ENCODE measurements at regions not wholly inside any gene's neighbourhood (a gene's known extent, or its start where the extent isn't known, plus 50 kb on each side); places are given as distances from the start of the nearest gene placed in this dataset.
A peak's percentile ranks its signal among the peaks of the same experiment; 100 is the strongest.

DNA sequence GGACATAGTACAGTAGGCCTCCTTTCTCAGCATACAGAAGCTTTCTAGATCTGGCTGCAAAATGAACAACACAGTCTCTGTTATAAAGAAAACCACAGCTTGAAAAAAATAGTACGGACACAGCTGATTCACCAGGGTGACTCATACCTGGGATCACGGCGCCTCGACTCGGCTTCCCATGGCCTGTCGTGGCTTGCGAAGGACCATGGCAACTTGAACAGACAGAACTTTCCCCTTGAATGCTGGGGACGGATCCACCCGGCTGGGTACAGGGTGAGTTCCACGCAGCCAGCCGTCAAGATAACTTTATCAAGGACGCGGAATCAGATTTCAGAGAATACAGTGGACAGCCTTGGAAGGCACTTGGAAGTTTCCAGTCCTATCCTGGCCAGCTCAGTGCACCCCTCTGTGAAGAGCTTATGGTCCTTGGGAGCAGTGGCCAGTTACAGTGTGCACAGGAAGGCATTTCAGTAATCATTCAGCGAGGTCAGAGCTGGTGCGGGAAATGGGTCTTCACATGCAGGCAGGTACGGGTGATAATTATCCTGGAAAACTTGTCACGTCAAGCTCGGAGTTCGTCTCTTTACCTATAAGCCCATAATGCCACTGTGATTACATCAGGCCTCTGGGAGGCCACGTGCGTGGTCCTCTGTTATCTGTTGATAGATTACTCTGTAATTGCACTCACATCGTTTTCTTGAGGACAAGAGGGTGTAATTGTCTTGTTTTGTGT lies 57.9 kb upstream of the MAF start:
- Mint-ChIP-seq H3K9me3 (peaks cover 0 to 9% (median 0%) of the 10 kb centered on the region in 11 donors), H3K36me3 (no peaks in the 10 kb centered on the region), H3K4me3 (no peak overlapping the region), H3K27me3 (peaks cover 0 to 19% (median 2%) of the 10 kb centered on the region in 5 donors), H3K4me1 (no peaks in the 10 kb centered on the region), H3K27ac (no peak overlapping the region)
- Histone ChIP-seq H3K4me1 (ENCODE audit: control insufficient read depth in 2 of 2, insufficient read depth in 2 of 2, low read length in 2 of 2) (no peaks in the 10 kb centered on the region), H3K4me3 (ENCODE audit: low read length) (no peak overlapping the region), H3K9me3 (ENCODE audit: control insufficient read depth in 2 of 3, low read length in 3 of 3) (no peaks in the 10 kb centered on the region), H3K36me3 (ENCODE audit: control insufficient read depth in 2 of 3, insufficient read depth in 3 of 3, low read length in 3 of 3) (no peaks in the 10 kb centered on the region), H3K27ac (ENCODE audit: low read depth, low read length) (no peak overlapping the region), H3K27me3 (ENCODE audit: control insufficient read depth in 2 of 2, insufficient read depth in 2 of 2, low read length in 2 of 2) (no peaks in the 10 kb centered on the region)
- ATAC-seq: no peak
- CTCF ChIA-PET: no interaction called here
- POLR2A ChIA-PET: no interaction called here
- no peak for DNase-seq
- intact Hi-C loops (cut with micrococcal nuclease): no loop called here

DNA sequence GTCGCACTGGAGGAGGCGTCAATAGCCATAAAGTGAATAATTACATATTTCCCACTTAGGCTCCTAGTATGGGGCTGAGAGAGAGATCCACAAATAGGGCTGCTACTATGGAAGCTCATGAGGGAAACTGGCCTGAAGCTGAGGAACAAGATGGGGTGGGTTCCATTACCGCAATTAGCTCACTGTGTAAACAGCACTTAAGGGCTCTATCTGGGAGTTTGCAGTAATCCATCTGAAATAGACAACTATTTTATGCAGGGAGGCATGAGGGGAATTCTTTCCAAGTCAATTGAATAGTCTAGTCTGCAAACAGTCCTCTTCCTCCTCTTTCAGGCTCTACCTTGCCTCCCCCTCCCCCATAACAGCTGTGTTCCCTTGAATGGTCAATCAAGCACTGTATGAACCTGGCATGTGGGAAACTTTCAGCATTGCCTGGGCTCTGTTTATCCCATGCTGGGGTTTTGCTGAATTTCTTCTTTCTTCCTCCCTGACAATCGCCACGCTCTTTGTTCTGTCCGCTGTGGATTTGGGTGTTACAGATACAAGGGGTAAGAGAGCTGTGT lies 56.1 kb upstream of the MAF start:
- H3K27me3 ChIP-seq (ENCODE audit: control insufficient read depth in 2 of 2, insufficient read depth in 2 of 2, low read length in 2 of 2): no peaks in the 10 kb centered on the region
- no peak overlapping the region for H3K27ac Mint-ChIP-seq
- no peak for DNase-seq
- CTCF ChIA-PET: no interaction called here
- no peak overlapping the region for H3K27ac ChIP-seq (ENCODE audit: low read depth, low read length)
- H3K4me3 ChIP-seq (ENCODE audit: low read length): no peak overlapping the region
- no peak for ATAC-seq
- intact Hi-C loops (cut with micrococcal nuclease): no loop called here
- H3K4me1 ChIP-seq (ENCODE audit: control insufficient read depth in 2 of 2, insufficient read depth in 2 of 2, low read length in 2 of 2): no peaks in the 10 kb centered on the region
- no peaks in the 10 kb centered on the region for H3K36me3 Mint-ChIP-seq
- no peaks in the 10 kb centered on the region for H3K36me3 ChIP-seq (ENCODE audit: control insufficient read depth in 2 of 3, insufficient read depth in 3 of 3, low read length in 3 of 3)
- H3K9me3 ChIP-seq (ENCODE audit: control insufficient read depth in 2 of 3, low read length in 3 of 3): no peaks in the 10 kb centered on the region
- H3K4me1 Mint-ChIP-seq: no peaks in the 10 kb centered on the region
- peaks cover 0 to 16% (median 5%) of the 10 kb centered on the region in 5 donors for H3K27me3 Mint-ChIP-seq
- H3K9me3 Mint-ChIP-seq: peaks cover 0 to 3% (median 0%) of the 10 kb centered on the region in 11 donors
- POLR2A ChIA-PET: no interaction called here
- no peak overlapping the region for H3K4me3 Mint-ChIP-seq

DNA sequence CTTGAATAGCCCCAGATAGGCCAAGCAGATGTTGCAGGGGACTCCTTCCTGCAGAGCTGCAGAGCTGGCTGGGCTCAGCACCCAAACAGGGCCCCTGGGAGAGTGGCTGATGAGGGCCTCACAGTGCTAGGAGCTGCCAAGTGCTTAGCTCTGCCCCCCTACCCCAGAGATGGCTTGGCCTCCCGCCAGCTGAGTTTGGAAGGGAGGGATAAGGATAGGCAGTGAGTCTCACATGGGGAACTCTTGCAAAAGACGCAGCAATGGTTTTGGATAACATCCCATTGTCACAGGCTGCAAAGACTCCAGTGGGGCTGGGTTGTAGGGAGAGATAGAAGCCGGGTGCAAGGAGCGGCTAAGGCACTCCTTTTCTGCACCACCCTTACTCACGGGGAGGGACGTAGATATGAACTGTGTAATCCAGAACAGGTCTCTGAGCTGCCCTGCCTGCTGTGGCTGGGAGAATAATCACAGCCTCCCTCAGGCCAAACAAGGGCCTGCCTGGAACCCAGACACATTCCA lies 52.9 kb upstream of the MAF start:
- Mint-ChIP-seq H3K36me3 (no peaks in the 10 kb centered on the region), H3K27ac (no peak overlapping the region), H3K9me3 (no peaks in the 10 kb centered on the region), H3K4me3 (no peak overlapping the region), H3K4me1 (no peaks in the 10 kb centered on the region), H3K27me3 (peaks cover 0 to 18% (median 5%) of the 10 kb centered on the region in 5 donors)
- H3K27me3 ChIP-seq (ENCODE audit: control insufficient read depth in 2 of 2, insufficient read depth in 2 of 2, low read length in 2 of 2): no peaks in the 10 kb centered on the region
- POLR2A ChIA-PET: no interaction called here
- H3K4me1 ChIP-seq (ENCODE audit: control insufficient read depth in 2 of 2, insufficient read depth in 2 of 2, low read length in 2 of 2): no peaks in the 10 kb centered on the region
- intact Hi-C loops (cut with micrococcal nuclease): no loop called here
- CTCF ChIA-PET: no interaction called here
- H3K4me3 ChIP-seq (ENCODE audit: low read length): no peak overlapping the region
- H3K9me3 ChIP-seq (ENCODE audit: control insufficient read depth in 2 of 3, low read length in 3 of 3): no peaks in the 10 kb centered on the region
- no peak overlapping the region for H3K27ac ChIP-seq (ENCODE audit: low read depth, low read length)
- ATAC-seq (peak; percentile 8), DNase-seq (no peak)
- no peaks in the 10 kb centered on the region for H3K36me3 ChIP-seq (ENCODE audit: control insufficient read depth in 2 of 3, insufficient read depth in 3 of 3, low read length in 3 of 3)

DNA sequence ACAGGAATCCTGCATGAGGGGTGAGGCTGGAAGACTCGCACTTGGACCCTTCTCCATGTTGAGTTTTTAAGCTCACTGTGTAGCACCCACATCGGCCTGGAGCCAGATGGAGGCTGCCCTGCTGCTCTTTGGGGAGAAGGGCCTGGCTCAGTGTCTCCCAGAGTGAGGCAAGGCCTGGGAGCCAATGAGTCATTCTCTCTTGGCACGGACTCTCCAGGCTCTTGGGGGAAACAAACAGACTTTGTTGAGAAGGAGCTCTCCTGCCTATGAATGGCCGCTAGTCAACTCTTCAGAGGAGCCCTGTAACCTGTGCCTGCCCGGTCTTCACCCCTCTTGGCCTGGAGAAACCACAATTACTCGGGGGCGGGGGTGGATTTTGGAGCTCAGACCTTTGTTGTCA lies 50.8 kb upstream of the MAF start:
- ATAC-seq (no peak), DNase-seq (no peak)
- Mint-ChIP-seq H3K27me3 (peaks cover 0 to 28% (median 5%) of the 10 kb centered on the region in 5 donors), H3K27ac (no peak overlapping the region), H3K36me3 (peaks cover 0 to 6% (median 0%) of the 10 kb centered on the region in 5 donors), H3K4me1 (peaks cover 0 to 4% (median 0%) of the 10 kb centered on the region in 7 donors), H3K9me3 (no peaks in the 10 kb centered on the region), H3K4me3 (no peak overlapping the region)
- H3K27me3 ChIP-seq (ENCODE audit: control insufficient read depth in 2 of 2, insufficient read depth in 2 of 2, low read length in 2 of 2): no peaks in the 10 kb centered on the region
- CTCF ChIA-PET: interaction anchor here (0.6 to 0.7 kb wide), 2 partner anchors 10 to 595 kb away, joined by 3 to 4 read pairs; no protein-coding TSS in a partner anchor
- H3K4me1 ChIP-seq (ENCODE audit: control insufficient read depth in 2 of 2, insufficient read depth in 2 of 2, low read length in 2 of 2): no peaks in the 10 kb centered on the region
- H3K9me3 ChIP-seq (ENCODE audit: control insufficient read depth in 2 of 3, low read length in 3 of 3): no peaks in the 10 kb centered on the region
- H3K36me3 ChIP-seq (ENCODE audit: control insufficient read depth in 2 of 3, insufficient read depth in 3 of 3, low read length in 3 of 3): no peaks in the 10 kb centered on the region
- no peak overlapping the region for H3K4me3 ChIP-seq (ENCODE audit: low read length)
- POLR2A ChIA-PET: no interaction called here
- intact Hi-C loops (cut with micrococcal nuclease): no loop called here
- H3K27ac ChIP-seq (ENCODE audit: low read depth, low read length): no peak overlapping the region

Measured in naive thymus-derived CD4-positive, alpha-beta T cell (primary cell).